GM08714 (cell line): ENCODE measurements at regions not wholly inside any gene's neighbourhood (a gene's known extent, or its start where the extent isn't known, plus 50 kb on each side); places are given as distances from the start of the nearest gene placed in this dataset.

ENCODE experiments used
- H3K4me3 ChIP-seq: fragments of 200-500 bp; sonication (Bioruptor generic); 2 replicates; pipeline ENCODE4 v1.5.1; 2014; ENCODE audit warnings: mild to moderate bottlenecking, low read length, inconsistent platforms
- ZNF274 ChIP-seq: IDR thresholded peaks from 2 replicates; pipeline ENCODE4 v1.6.1; 2012; ENCODE audit warnings: mild to moderate bottlenecking, low read depth, low read length

DNA sequence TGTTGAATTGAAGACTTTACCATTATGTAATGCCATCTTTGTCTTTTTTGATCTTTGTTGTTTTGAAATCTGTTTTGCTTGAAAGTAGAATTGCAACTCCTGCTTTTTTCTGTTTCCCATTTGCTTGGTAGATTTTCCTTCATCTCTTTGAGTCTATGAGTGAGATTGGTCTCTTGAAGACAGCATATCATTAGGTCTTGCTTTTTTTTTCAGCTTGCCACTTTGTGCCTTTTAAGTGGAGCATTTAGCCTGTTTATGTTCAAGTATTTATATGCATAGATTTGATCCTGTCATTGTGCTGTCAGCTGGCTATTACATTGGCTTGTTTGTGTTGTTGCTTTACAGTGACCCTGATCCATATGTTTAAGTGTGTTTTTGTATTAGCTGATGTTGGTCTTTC is 131.8 kb downstream of the ZIC1 start:
- no peak overlapping the region for H3K4me3 ChIP-seq
- no peak for TF ChIP-seq ZNF274

GRCh38 chr3:147544290-147544689 is 135.1 kb downstream of the ZIC1 start:
- TF ChIP-seq ZNF274 = no peak
- H3K4me3 ChIP-seq = no peak overlapping the region

DNA sequence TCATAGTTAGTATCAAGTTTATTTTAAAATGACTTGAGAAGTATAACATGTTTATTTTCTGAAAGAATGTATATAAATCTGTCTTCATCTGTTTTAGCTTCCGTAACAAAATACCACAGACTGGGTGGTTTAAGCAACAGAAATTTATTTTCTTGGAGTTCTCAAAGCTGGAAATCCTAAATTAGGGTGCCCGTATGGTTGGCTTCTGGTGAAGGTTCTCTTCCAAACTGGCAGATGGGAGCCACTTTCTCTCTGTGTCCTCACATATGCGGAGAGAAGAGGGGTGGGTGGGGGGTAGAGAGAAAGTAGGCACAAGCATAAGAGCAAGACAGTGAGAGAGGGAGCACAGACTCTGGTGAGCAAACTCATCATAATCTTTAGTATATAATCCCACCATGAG is 142.3 kb downstream of the ZIC1 start:
- no peak for TF ChIP-seq ZNF274
- no peak overlapping the region for H3K4me3 ChIP-seq

DNA sequence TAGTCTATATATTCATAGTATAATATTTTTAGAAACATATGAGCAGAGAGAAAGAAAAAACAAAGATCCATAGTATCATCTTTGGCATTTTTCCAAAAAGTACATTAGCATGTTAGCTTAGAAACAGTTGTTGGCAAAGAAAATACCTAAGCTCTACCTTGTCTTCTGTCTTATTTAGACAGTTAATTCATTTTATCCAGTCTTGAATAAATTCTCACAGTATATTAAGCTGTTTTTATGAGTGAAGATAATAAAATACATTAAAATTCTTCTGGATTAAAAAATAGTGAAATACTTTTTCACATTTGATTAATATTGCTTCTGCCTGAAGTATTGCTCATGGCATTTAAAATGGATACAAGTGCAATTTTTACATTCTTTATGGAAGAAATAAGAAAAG is 145.2 kb downstream of the ZIC1 start:
- no peak for TF ChIP-seq ZNF274
- H3K4me3 ChIP-seq = no peak overlapping the region

DNA sequence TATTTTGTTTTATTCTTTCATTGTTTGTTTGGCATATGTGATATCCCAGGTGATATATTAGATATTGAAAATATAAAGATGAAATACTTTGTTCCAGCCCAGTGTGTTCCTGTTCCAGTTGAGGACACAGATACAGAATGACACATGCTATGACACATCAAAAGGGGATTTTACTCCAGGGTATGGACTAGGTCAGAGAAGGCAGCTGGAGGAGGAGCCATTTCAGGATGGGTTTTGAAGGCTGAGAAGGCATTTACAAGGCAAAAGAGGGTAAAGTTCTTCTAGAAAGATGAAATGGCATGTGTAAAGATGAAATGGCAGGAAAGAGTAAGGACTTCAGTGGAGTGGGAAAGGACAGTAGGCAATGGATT is 163.8 kb downstream of the ZIC1 start:
- TF ChIP-seq ZNF274 = no peak

DNA sequence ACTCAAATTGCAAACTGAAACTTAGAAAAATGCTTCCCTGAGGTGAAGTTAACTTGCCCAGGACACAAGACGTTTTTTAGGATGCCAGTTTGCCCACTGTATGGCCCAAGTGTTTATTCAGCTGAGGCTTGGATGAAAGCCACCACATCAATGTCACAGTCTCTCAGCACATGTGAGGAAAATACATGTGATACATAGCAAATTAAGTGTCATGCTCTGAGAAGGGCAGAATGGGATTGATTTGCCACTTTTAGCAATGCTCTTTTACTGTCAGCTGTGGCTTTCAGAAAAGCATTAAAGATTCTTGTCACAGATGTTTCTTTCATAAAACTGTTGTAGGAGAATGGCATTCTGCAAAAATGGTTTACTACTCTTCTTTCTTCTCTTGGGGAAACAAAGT is 165.5 kb downstream of the ZIC1 start:
- no peak for TF ChIP-seq ZNF274
- H3K4me3 ChIP-seq = no peak overlapping the region

More for the DNA sequence above, 163.8 kb downstream of the ZIC1 start:
- H3K4me3 ChIP-seq = no peak overlapping the region

DNA sequence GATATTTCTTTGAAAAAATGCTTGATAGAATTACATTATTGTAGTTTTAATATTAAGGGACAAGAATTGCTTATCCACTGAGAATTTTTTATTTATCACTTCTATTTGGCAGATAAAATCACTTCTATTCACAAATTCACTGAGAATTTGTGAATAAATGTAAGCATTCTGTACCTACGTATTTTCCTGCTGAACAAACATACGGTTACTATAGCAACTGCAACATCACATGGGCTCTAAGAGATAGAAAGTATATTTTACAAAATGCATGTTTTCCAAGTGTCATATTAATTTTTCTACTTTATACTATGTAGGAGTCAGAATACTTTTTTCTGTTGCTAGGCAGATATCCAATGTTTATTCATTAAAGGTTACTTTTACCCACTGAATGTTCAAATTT is 166.2 kb downstream of the ZIC1 start:
- no peak overlapping the region for H3K4me3 ChIP-seq
- TF ChIP-seq ZNF274 = no peak

DNA sequence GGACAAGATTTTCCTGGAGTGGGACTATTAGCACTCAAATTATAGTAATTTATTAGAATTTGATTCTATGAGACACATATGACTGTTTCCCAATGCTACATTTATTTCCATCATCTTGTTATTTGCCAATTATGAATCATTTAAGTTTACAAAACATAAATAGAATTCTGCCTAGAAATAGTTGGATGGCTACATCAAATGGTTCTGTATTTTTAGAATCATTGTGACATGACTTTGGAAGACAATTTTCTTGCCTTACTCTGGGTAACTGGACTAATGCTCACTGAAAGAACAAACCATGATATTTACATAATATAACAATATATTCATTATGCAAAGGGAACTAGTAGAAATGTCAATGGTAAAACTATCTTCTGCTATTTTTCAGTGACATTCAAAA is 173.5 kb downstream of the ZIC1 start:
- TF ChIP-seq ZNF274 = no peak
- no peak overlapping the region for H3K4me3 ChIP-seq

- H3K4me3 ChIP-seq = no peak overlapping the region
- no peak for TF ChIP-seq ZNF274
Measured at GRCh38 chr3:147589016-147589415, 179.9 kb downstream of the ZIC1 start.

DNA sequence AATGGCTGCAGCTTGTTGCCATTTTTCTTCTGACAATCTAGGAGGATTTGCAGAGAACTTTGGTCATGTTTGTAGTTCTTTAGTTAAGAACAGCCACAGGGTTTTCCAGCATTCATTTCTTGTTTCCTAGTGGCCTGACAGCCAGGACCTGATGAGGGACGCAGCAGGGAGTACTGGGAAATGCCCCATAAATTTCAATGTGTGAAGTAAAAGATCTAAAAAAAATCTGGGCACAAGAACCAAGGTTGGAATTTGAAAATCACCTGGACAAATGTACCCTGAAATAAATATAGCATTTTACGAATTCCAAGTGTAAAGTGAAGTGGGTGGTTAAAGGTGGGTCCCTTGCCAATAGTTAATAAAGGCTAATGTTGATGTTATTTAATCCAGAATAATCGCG is 195.0 kb downstream of the ZIC1 start:
- H3K4me3 ChIP-seq = no peak overlapping the region
- TF ChIP-seq ZNF274 = no peak

- H3K4me3 ChIP-seq = no peak overlapping the region
- TF ChIP-seq ZNF274 = no peak
Measured at GRCh38 chr3:147613725-147614124, 204.6 kb downstream of the ZIC1 start.

- H3K4me3 ChIP-seq = no peak overlapping the region
- no peak for TF ChIP-seq ZNF274
Measured at GRCh38 chr3:147614210-147614609, 205.0 kb downstream of the ZIC1 start.

DNA sequence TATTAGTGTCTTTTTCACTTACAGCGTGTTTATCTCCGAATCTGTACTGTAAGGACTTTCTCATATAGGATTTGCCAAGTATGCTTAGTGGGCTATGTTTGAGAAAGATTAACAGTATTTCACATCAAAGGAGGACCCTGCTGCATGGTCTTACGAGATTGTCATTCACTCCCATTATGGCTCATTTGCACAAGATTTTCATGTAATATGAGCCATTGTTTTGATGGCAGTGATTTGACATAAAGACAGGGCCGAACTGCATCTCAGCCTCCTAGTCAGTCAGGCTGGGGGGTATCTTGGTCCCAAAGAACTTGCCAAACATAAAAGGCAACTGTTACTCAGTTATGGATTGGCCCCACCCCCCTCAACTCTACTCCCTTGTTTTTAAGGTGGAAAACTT is 205.9 kb downstream of the ZIC1 start:
- no peak for TF ChIP-seq ZNF274
- H3K4me3 ChIP-seq = no peak overlapping the region

DNA sequence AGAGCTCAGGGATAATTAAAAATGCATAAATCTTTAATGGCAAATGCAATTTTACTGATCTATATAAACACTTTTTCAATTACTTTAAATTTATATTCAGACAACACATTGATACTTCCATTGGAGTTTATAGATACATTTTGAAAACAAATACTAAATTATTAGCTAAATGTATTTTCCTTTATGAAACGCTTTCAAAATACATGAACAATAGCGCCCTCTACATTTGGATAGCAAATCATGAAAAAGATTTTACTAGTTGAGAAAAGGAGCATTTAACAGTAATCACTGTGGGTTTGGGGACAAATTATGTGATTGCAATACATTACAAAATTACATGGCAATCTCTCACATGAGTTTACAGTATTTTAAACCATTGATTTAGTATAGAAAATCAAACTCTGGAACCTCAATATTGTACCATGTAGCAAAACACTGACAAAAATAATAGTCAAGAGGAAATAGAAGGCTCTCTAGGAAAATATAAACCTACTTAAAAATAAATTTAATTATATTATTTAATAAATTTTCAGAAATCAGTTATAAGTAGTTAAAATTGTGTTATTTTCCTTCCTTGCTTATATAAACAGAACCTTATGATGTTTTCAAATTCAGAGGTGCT is 207.9 kb downstream of the ZIC1 start:
- no peak for TF ChIP-seq ZNF274

GRCh38 chr3:147618691-147619090 is 209.5 kb downstream of the ZIC1 start:
- no peak for TF ChIP-seq ZNF274
- H3K4me3 ChIP-seq = no peak overlapping the region

More for the DNA sequence above, 207.9 kb downstream of the ZIC1 start:
- H3K4me3 ChIP-seq = no peak overlapping the region

DNA sequence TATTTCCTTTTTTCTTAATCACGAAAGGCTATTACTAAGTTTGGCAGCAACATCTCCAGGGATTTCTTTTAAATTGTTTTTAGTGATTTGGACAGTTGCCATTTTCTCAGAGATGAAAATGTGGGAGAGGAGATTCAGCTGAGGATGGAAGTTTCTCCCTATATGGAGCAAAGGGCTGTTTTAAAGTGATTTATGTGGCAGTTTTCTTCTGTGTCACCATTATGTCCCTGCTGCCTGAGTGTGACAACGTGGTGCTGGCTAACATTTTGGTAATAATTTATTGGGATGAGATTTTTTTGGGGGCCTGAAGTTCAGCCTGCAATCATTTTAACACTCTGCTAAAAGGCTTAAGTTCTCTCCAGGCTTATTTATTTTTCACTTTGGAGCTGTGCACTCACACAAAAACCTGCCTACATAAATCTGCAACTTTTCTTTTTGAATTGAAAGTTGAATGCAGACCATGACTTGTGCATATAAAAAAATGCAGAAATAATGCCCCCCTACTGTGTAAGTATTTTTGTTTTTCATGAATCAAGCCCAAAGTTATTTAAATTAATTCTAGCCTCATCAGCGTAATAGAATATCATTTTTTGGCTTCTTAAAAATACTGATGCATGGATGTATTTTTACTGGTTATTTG is 210.9 kb downstream of the ZIC1 start:
- H3K4me3 ChIP-seq = no peak overlapping the region

More for the DNA sequence above, 210.9 kb downstream of the ZIC1 start:
- no peak for TF ChIP-seq ZNF274
